GM18511 (cell line): ENCODE measurements at regions not wholly inside any gene's neighbourhood (a gene's known extent, or its start where the extent isn't known, plus 50 kb on each side); places are given as distances from the start of the nearest gene placed in this dataset.
"Not testable (repeated sequence)": the region's sequence is repeated elsewhere in the genome, so short reads cannot be mapped to it uniquely, and the experiment has no call there.

Experiments
- ATAC-seq: cut with Tn5 transposase; IDR thresholded peaks from one replicate; pipeline ENCODE4 v1.9.1; 2021; ENCODE audit warnings: mild to moderate bottlenecking, moderate library complexity; ENCODE audit not compliant: unreplicated experiment

DNA sequence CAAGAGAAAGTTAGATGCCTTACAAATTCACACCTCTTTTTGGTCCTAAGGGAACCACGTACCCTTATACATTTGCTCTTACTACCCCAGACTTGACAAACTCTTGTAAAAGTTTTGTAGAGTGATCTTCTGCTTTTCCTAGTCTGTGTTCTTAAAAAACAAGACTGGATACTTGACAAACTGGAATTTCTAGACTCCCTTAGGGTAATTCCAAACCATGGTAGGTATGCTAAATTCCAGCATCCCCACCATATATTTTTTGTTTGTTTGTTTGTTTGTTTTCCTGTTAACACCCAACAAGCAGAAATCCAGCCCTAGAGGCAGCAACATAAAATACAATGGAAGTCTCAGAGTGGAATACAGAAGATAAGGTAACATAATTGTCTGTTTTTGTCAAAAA, 280.7 kb upstream of the NR2F2 start:
- ATAC-seq, result no peak

- ATAC-seq, result no peak
Measured at GRCh38 chr15:96051598-96051997, 278.9 kb upstream of the NR2F2 start.

DNA sequence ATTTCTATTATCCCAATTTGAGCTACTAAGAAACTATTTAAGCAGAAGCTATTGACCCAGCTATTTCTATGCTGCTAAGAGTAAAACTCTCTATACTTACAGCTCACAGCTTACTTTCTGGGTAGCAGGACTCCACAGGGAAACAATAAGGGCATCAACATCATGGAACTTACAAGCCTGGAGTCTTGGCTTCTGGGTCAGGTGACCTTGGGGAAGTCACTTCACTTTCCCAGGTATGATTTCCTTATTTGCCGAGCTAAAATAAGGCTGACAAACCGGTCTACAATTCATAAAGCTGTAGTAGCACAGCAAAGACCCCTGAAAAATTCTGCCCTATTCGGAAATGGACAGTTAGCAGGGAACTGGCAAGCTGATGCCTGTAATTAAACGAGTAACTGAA, 278.3 kb upstream of the NR2F2 start:
- ATAC-seq, result no peak

GRCh38 chr15:96052572-96053030, 277.9 kb upstream of the NR2F2 start:
- ATAC-seq, result no peak

DNA sequence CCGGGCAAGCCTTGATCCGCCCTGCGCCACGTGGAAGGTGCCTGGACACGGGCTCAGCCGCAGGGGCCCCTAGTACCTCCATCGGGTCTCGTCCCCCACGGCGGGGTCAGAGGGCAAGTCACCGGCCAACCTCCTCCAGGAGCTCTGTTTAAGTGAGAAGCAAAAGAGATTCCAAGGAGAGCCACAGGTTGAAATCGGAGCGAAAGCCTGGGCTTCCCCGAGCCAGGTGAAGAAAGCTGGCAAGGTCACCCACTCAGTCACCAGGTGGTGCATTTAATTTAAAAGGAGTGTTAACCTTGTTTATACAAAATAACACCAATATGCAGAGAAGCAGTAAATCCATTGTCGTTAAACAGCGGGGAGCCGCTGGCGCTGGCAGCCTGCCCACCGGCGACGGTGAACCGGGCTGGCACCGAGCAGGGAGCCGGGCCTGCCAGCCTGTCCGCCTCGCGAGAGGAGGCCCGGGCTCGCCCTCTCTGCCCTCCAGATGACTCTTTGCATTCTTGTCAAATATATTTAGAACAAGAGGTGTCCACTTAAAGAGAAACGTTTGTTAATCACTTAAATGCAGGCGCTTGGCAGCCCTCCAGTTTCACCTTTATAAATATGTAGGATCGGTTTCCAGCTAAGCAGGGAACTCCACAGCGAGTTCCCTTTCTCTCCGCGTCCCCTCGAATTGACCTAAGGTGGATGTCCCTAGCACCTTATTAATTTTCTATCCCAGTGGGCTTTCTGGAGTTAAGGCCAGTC, 277.3 kb upstream of the NR2F2 start:
- ATAC-seq, result no peak

DNA sequence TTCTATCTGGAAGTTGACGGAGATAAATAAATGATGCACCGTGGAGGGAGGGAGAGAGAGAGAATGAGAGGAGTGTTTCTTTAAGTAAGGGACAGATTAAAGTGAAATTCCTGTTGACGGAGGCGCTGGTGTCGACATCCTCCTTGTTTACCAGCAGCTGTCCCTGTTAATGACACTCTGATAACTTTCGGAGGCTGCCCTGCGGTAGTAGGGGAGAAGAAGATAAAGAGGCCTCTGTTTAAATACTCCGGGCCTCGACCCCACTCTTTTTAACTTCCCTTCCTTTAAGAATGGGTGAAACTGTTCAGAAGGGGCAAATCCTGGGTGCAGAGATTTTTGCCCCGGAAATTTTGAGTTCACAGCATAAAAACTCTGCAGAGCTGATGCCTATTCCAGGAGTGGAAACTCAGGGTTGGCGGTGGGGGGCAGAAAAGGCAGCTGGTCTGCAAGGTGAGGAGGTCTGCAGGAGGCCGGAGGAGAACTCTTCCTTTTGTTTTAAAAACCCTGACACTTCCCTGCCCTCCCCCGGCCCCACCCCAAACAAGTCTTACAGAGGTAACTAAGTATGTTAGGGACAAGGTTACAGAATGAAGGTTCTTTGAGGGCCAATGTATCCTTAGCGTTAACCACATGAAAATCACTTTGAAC, 276.6 kb upstream of the NR2F2 start:
- no peak for ATAC-seq

DNA sequence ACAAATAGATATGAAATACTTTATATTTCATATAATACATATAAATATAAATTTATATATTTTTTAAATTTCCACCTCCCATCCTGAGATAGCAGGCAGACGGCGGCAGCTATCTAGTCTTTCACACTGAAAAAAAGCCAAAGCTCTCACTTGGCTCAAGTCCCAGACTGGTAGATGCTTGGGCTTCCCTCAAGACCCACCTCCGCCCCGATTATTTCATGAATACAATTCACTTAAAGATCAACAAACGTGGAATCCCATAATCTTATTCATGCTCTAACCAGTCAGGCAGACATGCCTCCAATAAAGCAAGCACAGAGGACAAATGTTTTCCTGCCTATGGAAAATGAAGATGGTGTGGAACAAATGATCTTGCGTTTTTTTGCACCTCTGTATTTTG, 275.9 kb upstream of the NR2F2 start:
- ATAC-seq, result no peak

DNA sequence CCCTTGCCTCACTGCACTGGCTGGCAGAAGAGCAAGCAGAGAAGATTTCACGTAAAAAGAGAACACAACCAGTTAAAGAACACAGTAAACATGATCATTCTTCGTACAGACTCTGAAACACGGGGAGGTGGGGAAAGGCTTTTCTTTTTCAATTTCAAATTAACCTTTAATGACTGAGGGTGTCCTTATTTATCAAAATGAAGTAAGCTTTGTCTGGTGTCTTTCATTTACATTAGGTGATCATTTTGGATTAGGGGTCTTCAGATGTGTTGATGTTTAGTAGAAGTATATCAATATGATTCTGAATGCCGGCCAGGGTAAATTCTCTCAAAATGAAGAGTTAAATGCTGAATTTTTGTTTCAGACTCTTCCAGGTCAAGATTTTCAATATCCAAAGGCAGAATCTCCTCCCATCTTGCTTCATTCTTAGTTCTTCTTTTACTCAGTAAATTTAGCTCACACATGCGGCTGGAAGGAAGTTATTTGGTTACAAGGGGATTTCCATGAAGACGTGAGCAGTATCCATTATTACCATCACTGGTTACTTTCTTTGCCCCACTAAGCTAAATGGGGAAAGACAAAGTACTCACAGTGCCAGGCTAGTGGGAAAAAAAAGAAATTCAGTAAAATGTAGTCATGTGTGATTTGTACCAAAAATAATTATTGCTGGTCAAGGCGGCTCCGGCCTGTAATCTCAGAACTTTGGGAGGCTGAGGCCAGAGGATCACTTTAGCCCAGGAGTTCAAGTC, 272.2 kb upstream of the NR2F2 start:
- peak; percentile 71 for ATAC-seq

GRCh38 chr15:96058852-96059103, 271.7 kb upstream of the NR2F2 start:
- ATAC-seq, result not testable (repeated sequence)

GRCh38 chr15:96060591-96060990, 269.9 kb upstream of the NR2F2 start:
- ATAC-seq, result not testable (repeated sequence)

- ATAC-seq, result no peak
Measured at GRCh38 chr15:96064351-96064756, 266.1 kb upstream of the NR2F2 start.

DNA sequence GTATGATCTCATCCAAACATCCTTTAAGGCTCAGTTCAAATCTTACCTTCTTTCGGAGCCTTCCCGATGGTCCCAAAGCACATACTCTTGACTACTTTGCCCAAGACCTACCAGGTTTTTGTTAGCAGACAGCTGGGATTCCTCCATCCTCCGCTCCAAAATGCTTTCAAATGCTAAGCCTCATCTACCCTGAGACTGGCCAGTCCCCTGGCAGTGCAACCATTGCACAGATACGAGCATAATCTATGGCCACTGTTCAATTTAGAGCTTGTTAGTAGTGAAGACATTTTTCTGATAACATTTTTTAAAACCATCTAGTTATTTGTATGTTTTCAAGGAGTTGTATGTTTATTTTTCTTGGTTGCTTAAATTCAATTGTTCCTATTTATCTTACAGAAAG, 264.4 kb upstream of the NR2F2 start:
- ATAC-seq, result no peak

DNA sequence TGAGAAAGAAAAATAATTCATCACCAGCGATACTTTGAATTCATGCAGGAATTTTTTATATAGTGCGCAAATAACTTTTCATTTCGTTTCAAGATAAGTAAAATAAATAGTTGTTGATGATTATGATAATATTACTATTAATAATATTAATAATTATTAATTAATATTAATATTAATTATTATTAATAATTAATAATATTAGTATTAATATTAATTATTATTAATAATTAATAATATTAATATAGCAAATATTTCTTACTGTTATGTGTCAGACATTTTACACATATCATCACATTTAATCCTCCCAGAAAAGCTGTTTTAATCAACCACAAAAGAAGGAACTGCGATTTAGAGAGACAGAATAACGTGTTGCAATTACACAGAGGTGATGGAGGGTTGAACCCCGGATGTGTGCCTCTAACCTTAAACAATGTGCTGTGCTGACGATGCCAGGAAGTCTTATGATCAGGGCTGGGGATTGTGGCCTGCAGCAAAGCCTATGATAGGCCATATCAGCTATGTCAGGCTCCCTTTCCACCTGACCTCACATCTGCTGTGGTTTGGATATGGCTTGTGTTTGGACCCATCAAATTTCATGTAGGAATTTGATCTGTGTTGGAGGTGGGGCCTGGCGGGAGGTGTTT, 263.5 kb upstream of the NR2F2 start:
- no peak for ATAC-seq

DNA sequence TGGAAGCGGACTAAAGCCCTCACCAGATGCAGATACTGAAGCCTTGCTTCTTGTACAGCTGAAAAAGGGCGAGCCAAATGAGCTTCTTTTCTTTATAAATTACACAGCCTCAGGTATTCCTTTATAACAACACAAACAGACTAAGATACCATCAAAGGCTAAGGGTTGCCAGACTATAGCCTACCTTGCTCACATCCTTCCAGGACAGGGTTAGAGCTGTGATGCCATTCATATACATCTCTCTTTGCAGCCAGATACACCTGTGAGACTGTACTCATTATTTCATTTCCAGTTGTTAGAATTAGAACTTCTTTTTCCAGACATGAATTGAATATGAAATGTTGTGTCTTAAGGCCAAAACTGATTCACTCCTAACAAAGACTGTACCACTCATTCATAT, 262.8 kb upstream of the NR2F2 start:
- ATAC-seq, result no peak

- ATAC-seq, result no peak
Measured at GRCh38 chr15:96068897-96069296, 261.6 kb upstream of the NR2F2 start.

DNA sequence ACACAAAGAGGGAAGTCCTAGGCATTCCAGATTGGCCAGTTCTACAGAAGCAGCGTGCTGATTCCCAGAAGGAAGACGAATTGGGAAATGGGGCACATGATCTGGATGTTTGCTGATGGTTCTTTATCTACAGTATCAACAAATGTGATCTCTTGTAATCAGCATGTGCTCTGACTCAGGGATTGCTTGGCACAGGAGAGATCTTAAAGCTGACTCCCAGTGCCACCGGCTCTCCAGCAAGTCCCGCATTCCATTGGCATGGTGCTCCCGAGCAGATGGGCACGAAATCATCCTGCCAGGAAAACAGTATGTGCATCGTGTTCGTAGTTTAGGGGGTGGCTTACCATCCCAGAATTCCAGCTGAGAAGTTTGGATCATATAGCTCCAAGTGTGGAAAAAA, 259.9 kb upstream of the NR2F2 start:
- no peak for ATAC-seq

- no peak for ATAC-seq
Measured at GRCh38 chr15:96072821-96073220, 257.7 kb upstream of the NR2F2 start.

GRCh38 chr15:96073908-96074307, 256.6 kb upstream of the NR2F2 start:
- ATAC-seq, result no peak

DNA sequence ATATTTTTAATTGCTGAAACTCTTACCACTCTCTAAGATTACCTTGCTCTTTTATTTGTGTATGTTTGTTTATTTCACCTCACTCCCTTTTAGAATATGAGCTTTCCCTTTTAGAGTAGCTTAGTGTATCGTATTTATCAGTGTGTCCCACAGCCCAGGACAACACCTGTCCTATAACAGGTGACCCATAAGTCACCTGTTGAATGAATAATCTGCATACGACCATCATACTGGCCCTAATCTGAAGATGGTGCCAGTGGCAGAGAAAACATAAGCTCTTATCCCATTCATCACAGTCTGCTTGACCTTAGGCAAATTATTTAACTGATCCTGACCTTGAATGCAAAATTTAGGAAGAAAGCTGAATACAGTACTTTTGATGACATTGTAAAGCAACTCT, 254.6 kb upstream of the NR2F2 start:
- ATAC-seq, result no peak

DNA sequence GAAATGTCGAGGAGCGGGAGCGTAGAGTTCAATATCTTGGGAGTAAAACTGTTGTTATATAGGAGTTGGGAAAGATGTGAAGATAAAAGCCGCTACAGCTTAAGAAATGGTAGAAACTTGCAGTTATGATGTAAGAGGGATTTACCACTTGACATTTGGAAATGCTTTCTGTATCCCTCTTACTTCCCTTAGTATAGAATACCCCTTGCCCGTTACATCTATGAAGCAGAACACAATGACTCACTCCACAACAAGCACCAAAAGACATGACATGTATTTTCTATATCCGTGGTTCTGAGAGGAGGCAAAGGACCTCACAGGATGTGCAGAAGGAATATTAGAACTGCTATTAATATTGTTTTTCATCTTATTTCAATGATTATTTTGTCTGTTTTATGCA, 254.2 kb upstream of the NR2F2 start:
- ATAC-seq, result no peak

- no peak for ATAC-seq
Measured at GRCh38 chr15:96079041-96079440, 251.5 kb upstream of the NR2F2 start.

- ATAC-seq, result no peak
Measured at GRCh38 chr15:96079882-96080281, 250.6 kb upstream of the NR2F2 start.
